Sigmoid colon (tissue), 4 donors: ENCODE measurements at regions not wholly inside any gene's neighbourhood (a gene's known extent, or its start where the extent isn't known, plus 50 kb on each side); places are given as distances from the start of the nearest gene placed in this dataset.

Source experiments
- EP300 ChIP-seq, 4 donors: sonication (generic); formaldehyde crosslinking; IDR thresholded peaks; one replicate each; pipeline ENCODE4 v1.6.1; 2017; ENCODE audit warnings: antibody characterized with exemption in 4 of 4
- POLR2A ChIP-seq, 2 donors: fragments of 450-650 bp; IDR thresholded peaks; one replicate each; pipeline ENCODE4 v1.6.1; 2016; ENCODE audit warnings: antibody characterized with exemption in 2 of 2, mild to moderate bottlenecking in 2 of 2, moderate library complexity in 2 of 2
- TF ChIP-seq, protein P1 (sequence below), 4 experiments: fragments of 450-650 bp in 3 of 4; fragments of 200-600 bp in 1 of 4; IDR thresholded peaks; one replicate each; pipeline ENCODE4 v1.5.1; 2016 to 2019; ENCODE audit warnings: antibody characterized with exemption in 4 of 4, mild to moderate bottlenecking in 3 of 4, moderate library complexity in 2 of 4

DNA sequence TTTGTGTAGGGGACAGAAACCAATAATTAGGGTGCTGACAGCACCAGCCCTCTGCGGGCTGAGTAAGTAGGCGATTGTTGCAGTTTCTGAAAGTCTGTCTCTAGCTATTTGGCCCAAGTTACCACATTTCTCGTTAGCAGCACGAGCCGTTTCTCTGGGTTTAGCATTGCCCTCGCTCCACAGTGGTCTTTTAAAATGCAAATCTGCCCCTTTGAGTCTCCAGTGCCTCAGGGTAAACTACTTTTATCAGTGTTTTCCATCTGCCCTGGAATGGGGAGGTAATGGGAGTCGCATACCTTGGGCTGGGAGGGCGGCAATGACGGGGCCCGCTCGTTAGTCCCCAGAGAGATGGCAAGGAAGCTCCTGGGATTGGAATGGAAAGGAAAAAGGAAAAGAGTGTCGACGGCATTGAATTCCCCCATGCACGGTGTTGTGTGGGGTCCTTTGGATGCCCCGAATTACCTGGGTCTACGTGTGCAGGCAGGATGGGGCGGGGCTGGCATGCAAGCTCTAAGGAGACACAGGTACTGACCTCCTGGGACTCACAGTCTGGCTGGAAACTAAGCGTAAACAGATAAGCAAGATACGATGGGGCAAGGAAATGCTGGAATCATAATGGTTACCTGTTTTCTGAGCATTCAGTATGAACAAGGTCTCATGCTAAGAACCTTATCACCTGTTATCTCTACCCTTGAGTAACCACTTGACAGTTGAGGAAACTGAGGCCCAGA, 131.8 kb upstream of the MAP1LC3B2 start:
- TF ChIP-seq, protein P1, sequence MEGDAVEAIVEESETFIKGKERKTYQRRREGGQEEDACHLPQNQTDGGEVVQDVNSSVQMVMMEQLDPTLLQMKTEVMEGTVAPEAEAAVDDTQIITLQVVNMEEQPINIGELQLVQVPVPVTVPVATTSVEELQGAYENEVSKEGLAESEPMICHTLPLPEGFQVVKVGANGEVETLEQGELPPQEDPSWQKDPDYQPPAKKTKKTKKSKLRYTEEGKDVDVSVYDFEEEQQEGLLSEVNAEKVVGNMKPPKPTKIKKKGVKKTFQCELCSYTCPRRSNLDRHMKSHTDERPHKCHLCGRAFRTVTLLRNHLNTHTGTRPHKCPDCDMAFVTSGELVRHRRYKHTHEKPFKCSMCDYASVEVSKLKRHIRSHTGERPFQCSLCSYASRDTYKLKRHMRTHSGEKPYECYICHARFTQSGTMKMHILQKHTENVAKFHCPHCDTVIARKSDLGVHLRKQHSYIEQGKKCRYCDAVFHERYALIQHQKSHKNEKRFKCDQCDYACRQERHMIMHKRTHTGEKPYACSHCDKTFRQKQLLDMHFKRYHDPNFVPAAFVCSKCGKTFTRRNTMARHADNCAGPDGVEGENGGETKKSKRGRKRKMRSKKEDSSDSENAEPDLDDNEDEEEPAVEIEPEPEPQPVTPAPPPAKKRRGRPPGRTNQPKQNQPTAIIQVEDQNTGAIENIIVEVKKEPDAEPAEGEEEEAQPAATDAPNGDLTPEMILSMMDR (IDR thresholded peaks at IDR 0.05) = no peak
- TF ChIP-seq EP300 (IDR thresholded peaks at IDR 0.05) (no peak), POLR2A (IDR thresholded peaks at IDR 0.05) (no peak)
